ENCODE measurements at regions not wholly inside any gene's neighbourhood (a gene's known extent, or its start where the extent isn't known, plus 50 kb on each side); places are given as distances from the start of the nearest gene placed in this dataset.

- TF ChIP-seq GATA2 (IDR thresholded peaks at IDR 0.05; ENCODE audit: low read depth, low read length) (no peak), GATA3 (IDR thresholded peaks at IDR 0.05; ENCODE audit: low read depth, low read length) (no peak)
Observed at GRCh38 chr1:29628190-29628589, 391.9 kb downstream of the PTPRU start.

Measured in SH-SY5Y (cell line).